ENCODE measurements at regions not wholly inside any gene's neighbourhood (a gene's known extent, or its start where the extent isn't known, plus 50 kb on each side); places are given as distances from the start of the nearest gene placed in this dataset.

DNA sequence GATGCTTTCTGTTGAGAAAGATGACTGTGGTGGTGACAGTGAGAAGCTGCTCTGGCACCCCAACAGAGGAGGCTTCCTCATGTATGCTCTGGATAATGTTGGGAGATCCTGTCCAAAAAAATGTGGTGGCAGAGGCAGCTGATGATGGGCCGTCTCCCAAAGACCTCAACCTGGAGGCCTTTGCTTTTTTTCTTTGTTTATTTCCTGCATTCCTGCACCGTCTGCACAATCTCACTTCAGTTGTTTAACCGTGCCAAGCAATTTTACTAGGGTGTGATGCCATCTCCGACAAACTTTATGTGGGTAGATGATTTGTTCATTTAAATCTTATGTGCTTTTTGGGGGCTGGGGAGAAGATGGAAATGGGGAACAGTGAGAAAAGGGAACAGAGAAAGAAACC, 62.2 kb upstream of the IGFBP5 start:
- no peak for TF ChIP-seq POLR2A (IDR thresholded peaks at IDR 0.05; ENCODE audit: extremely low read depth, insufficient read length)
- TF ChIP-seq, protein P1, sequence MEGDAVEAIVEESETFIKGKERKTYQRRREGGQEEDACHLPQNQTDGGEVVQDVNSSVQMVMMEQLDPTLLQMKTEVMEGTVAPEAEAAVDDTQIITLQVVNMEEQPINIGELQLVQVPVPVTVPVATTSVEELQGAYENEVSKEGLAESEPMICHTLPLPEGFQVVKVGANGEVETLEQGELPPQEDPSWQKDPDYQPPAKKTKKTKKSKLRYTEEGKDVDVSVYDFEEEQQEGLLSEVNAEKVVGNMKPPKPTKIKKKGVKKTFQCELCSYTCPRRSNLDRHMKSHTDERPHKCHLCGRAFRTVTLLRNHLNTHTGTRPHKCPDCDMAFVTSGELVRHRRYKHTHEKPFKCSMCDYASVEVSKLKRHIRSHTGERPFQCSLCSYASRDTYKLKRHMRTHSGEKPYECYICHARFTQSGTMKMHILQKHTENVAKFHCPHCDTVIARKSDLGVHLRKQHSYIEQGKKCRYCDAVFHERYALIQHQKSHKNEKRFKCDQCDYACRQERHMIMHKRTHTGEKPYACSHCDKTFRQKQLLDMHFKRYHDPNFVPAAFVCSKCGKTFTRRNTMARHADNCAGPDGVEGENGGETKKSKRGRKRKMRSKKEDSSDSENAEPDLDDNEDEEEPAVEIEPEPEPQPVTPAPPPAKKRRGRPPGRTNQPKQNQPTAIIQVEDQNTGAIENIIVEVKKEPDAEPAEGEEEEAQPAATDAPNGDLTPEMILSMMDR (IDR thresholded peaks at IDR 0.05; ENCODE audit: low read depth, low read length): no peak
